Gastrocnemius medialis (tissue), 4 donors: ENCODE measurements at regions not wholly inside any gene's neighbourhood (a gene's known extent, or its start where the extent isn't known, plus 50 kb on each side); places are given as distances from the start of the nearest gene placed in this dataset.
A peak's percentile ranks its signal among the peaks of the same experiment; 100 is the strongest.

ENCODE experiments used
- ATAC-seq, 2 donors: fragments of 150-250 bp; one replicate each; pipeline ENCODE4 v1.9.1; 2016
- DNase-seq, 2 donors: peaks; one replicate each; pipeline ENCODE4 v3.0.0-alpha.2; 2019
- H3K27ac ChIP-seq, 4 donors: fragments of 200-600 bp; sonication (generic); 1 replicate in 1 of 4; 2 replicates in 3 of 4; pipeline ENCODE4 v1.5.1; 2016 to 2018; ENCODE audit warnings: mild to moderate bottlenecking in 2 of 4, moderate library complexity in 1 of 4
- H3K27me3 ChIP-seq, 3 donors: fragments of 200-600 bp; sonication (generic) in 2 of 3; 1 replicate in 1 of 3; 2 replicates in 2 of 3; pipeline versions ENCODE4 v1.5.1 to v1.6.0; 2016 to 2019; ENCODE audit warnings: mild to moderate bottlenecking in 1 of 3, moderate library complexity in 1 of 3
- H3K36me3 ChIP-seq, 2 donors: fragments of 200-600 bp; sonication (generic) in 1 of 2; one replicate each; pipeline ENCODE4 v1.5.1; 2017 to 2018
- H3K4me1 ChIP-seq, 2 donors: fragments of 200-600 bp; sonication (generic) in 1 of 2; one replicate each; pipeline ENCODE4 v1.5.1; 2016 to 2017; ENCODE audit warnings: mild to moderate bottlenecking in 2 of 2
- H3K4me3 ChIP-seq, 4 donors: fragments of 200-600 bp; sonication (generic) in 3 of 4; 1 replicate in 1 of 4; 2 replicates in 3 of 4; pipeline ENCODE4 v1.5.1; 2016 to 2019; ENCODE audit warnings: mild to moderate bottlenecking in 2 of 4
- H3K9me3 ChIP-seq, 3 donors: fragments of 200-600 bp; sonication (generic) in 2 of 3; 1 replicate in 1 of 3; 2 replicates in 2 of 3; pipeline ENCODE4 v1.5.1; 2016 to 2019
- POLR2A ChIP-seq, 2 donors: fragments of 450-650 bp; IDR thresholded peaks; one replicate each; pipeline ENCODE4 v1.6.1; 2017; ENCODE audit warnings: antibody characterized with exemption in 2 of 2, mild to moderate bottlenecking in 2 of 2, moderate library complexity in 2 of 2
- in situ Hi-C, 4 donors: fragments of 200-750 bp; cut with MboI; loops; one replicate each; pipeline versions ENCODE4 v1.15.0 to v1.8.0; 2017; ENCODE audit warnings: low sequenced_read_pairs in 4 of 4
- intact Hi-C: fragments of 100-400 bp; cut with DNase I; formaldehyde crosslinking; loops from one replicate; pipeline ENCODE4 v1.15.1; 2023; ENCODE audit warnings: low total_unique reads
- TF ChIP-seq, protein P1 (sequence below), 5 experiments: fragments of 450-650 bp in 3 of 5; fragments of 200-600 bp in 2 of 5; sonication (generic) in 2 of 5; IDR thresholded peaks in 4 of 5; conservative IDR thresholded peaks in 1 of 5; 1 replicate in 4 of 5; 2 replicates in 1 of 5; pipeline ENCODE4 v1.5.1; 2016 to 2019; ENCODE audit warnings: antibody characterized with exemption in 5 of 5, mild to moderate bottlenecking in 3 of 5, moderate library complexity in 3 of 5

DNA sequence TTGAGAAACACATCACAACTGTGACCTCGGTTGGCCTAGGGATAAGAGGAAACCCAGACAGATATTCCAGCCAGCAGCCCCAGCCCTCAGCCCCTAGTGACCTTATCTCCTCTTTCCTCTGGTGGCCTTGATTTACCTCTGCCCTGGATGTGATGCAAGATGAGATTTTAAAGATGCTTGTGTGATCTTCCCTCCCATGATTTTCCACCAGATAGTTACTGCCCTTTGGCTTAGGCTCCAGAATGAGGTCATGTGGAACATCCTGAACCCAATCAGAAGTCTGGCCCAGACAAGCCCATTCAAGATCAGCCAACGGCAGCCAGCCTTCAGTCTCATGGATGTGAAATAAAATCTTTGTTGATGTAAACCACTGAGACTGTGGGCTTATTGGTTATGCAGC lies 104.0 kb downstream of the BANF2 start:
- intact Hi-C loops (no loop called here), in situ Hi-C loops (no loop called here)
- no peak overlapping the region for H3K4me3 ChIP-seq
- TF ChIP-seq, protein P1, sequence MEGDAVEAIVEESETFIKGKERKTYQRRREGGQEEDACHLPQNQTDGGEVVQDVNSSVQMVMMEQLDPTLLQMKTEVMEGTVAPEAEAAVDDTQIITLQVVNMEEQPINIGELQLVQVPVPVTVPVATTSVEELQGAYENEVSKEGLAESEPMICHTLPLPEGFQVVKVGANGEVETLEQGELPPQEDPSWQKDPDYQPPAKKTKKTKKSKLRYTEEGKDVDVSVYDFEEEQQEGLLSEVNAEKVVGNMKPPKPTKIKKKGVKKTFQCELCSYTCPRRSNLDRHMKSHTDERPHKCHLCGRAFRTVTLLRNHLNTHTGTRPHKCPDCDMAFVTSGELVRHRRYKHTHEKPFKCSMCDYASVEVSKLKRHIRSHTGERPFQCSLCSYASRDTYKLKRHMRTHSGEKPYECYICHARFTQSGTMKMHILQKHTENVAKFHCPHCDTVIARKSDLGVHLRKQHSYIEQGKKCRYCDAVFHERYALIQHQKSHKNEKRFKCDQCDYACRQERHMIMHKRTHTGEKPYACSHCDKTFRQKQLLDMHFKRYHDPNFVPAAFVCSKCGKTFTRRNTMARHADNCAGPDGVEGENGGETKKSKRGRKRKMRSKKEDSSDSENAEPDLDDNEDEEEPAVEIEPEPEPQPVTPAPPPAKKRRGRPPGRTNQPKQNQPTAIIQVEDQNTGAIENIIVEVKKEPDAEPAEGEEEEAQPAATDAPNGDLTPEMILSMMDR (IDR thresholded peaks at IDR 0.05 in 4 of 5, conservative IDR thresholded peaks at IDR 0.05 in 1 of 5), result no peak
- no peak for TF ChIP-seq POLR2A (IDR thresholded peaks at IDR 0.05)
- no peaks in the 10 kb centered on the region for H3K27me3 ChIP-seq
- H3K36me3 ChIP-seq, result no peaks in the 10 kb centered on the region
- H3K9me3 ChIP-seq, result no peaks in the 10 kb centered on the region
- H3K4me1 ChIP-seq, result peaks cover 14 to 20% of the 10 kb centered on the region in 2 donors
- ATAC-seq (peak; percentile 64 to 67), DNase-seq (peak; percentile 17 to 60)
- no peak overlapping the region for H3K27ac ChIP-seq

DNA sequence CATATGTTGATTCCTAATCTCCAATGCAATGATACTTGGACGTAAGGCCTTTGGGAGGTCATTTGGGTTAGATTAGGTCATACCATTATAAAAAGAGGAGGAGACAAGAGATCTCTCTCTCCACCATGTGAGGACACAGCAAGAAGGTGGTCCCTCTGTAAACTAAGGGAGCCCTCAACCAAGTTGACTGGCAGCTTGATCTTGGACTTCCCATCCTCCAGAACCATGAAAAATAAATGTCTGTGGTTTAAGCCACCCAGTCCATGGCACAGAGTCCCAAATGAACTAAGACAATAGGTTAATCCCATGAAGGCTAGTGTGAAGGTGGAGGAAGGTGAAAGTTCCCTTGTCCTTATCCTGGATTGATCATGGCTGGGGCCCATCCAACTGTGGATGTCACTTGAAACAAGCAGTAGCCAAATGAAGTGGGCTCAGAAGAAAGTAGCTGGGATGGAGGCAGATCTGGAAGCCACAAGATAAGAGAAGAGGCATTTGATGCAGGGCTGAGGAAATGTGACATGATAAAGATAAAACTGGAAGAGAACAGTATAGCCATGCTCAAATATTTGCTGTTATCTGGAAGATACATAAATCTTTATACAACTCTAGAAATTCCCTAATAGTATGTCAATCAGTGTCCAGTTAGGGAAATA lies 99.9 kb downstream of the BANF2 start:
- no peaks in the 10 kb centered on the region for H3K9me3 ChIP-seq
- ATAC-seq (no peak), DNase-seq (no peak)
- no peak for TF ChIP-seq POLR2A (IDR thresholded peaks at IDR 0.05)
- TF ChIP-seq, protein P1 (IDR thresholded peaks at IDR 0.05 in 4 of 5, conservative IDR thresholded peaks at IDR 0.05 in 1 of 5), result no peak
- no peak overlapping the region for H3K27ac ChIP-seq
- in situ Hi-C loops, result loop anchor here in 1 of 4 donors (25.0 kb wide), 1 partner anchor 112 kb away; the partner anchor contains the start of genes BANF2 and RRBP1
- H3K36me3 ChIP-seq, result no peaks in the 10 kb centered on the region
- intact Hi-C loops, result loop anchor here (5.0 kb wide), 1 partner anchor 117 kb away; the partner anchor contains the start of gene RRBP1
- no peaks in the 10 kb centered on the region for H3K27me3 ChIP-seq
- H3K4me1 ChIP-seq, result peaks cover 10 to 11% of the 10 kb centered on the region in 2 donors
- H3K4me3 ChIP-seq, result no peak overlapping the region

DNA sequence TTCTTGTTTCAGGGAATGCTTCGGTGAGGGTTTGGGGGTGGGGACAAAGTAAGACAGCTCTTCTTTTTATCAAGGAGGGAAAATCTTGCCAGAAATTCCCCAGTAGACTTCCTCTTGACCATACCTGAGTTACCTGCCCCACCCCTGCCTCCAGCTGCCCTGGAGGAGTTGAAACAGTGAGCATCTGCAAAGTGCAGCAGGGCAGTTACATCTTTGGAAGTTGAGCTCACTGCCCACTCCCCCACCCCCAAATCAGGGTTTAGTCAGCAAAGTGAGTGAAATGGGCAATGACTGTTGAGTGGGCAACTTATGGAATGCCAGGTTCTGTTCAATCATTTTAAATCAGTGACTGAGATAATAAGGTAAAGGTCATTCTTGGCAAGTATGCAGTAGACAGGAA lies 98.8 kb downstream of the BANF2 start:
- Histone ChIP-seq H3K9me3 (no peaks in the 10 kb centered on the region), H3K4me1 (peaks cover 10 to 11% of the 10 kb centered on the region in 2 donors), H3K27me3 (no peaks in the 10 kb centered on the region), H3K4me3 (no peak overlapping the region), H3K27ac (no peak overlapping the region), H3K36me3 (no peaks in the 10 kb centered on the region)
- DNase-seq, result no peak
- intact Hi-C loops, result loop anchor here (5.0 kb wide), 1 partner anchor 116 kb away; the partner anchor contains the start of gene RRBP1
- TF ChIP-seq, protein P1 (IDR thresholded peaks at IDR 0.05 in 4 of 5, conservative IDR thresholded peaks at IDR 0.05 in 1 of 5), result no peak
- TF ChIP-seq POLR2A (IDR thresholded peaks at IDR 0.05), result no peak
- ATAC-seq, result no peak
- in situ Hi-C loops, result loop anchor here in 1 of 4 donors (25.0 kb wide), 1 partner anchor 111 kb away; the partner anchor contains the start of genes BANF2 and RRBP1

DNA sequence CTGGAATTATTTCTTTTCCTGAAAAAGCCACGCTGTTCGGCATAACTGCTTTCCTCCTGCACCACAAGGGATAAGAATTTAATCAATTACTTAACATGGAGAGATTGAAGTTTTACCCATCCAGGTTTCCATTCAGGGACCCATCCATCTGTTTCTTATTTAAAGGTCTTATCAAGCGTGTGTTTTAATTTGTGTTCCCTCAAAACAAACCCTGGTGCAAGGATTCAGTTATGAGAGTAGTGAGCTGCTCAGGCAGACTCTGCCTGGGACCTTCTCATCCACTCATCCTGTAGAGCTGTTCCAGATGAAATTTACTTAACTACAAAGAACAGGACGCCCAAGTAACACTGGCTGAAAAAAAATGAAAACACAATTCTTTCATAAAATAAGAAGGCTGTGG lies 97.8 kb downstream of the BANF2 start:
- Histone ChIP-seq H3K27ac (no peak overlapping the region), H3K4me3 (no peak overlapping the region), H3K4me1 (peaks cover 10 to 11% of the 10 kb centered on the region in 2 donors), H3K27me3 (no peaks in the 10 kb centered on the region), H3K36me3 (no peaks in the 10 kb centered on the region), H3K9me3 (no peaks in the 10 kb centered on the region)
- ATAC-seq (no peak), DNase-seq (no peak)
- in situ Hi-C loops, result loop anchor here in 1 of 4 donors (25.0 kb wide), 1 partner anchor 110 kb away; the partner anchor contains the start of genes BANF2 and RRBP1
- intact Hi-C loops, result loop anchor here (5.0 kb wide), 1 partner anchor 115 kb away; the partner anchor contains the start of gene RRBP1
- TF ChIP-seq, protein P1 (IDR thresholded peaks at IDR 0.05 in 4 of 5, conservative IDR thresholded peaks at IDR 0.05 in 1 of 5), result no peak
- no peak for TF ChIP-seq POLR2A (IDR thresholded peaks at IDR 0.05)
